ENCODE measurements at regions not wholly inside any gene's neighbourhood (a gene's known extent, or its start where the extent isn't known, plus 50 kb on each side); places are given as distances from the start of the nearest gene placed in this dataset.

DNA sequence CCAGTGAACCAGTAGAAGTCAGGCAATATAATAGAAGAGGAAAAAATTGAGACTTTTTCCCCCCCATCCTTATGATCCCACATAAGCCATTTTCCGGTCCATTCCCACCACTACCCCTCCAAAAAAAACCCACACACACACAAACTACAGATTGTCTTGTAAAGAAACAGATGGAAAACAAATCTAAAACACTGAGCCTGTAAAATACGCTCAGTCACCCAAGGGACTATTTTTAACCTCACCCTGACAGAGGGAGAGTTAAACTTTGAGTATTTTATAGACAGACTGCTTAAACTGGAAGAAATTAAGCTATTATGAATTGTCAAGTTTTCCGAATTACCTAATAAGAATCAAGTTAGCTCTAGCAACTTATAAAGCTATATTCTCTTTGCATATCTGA is 471.8 kb upstream of the C9orf72 start:
- Histone ChIP-seq H3K27me3 (no peaks in the 10 kb centered on the region), H3K4me3 (no peak overlapping the region), H3K4me1 (no peaks in the 10 kb centered on the region), H3K9me3 (no peaks in the 10 kb centered on the region), H3K27ac (replicated peaks in 1 of 4) (no peak overlapping the region), H3K36me3 (no peaks in the 10 kb centered on the region)
- TF ChIP-seq POLR2A (IDR thresholded peaks at IDR 0.05; ENCODE audit: low read depth) (no peak), EP300 (IDR thresholded peaks at IDR 0.05) (no peak), CTCF (IDR thresholded peaks at IDR 0.05) (no peak), POLR2AphosphoS5 (IDR thresholded peaks at IDR 0.05) (no peak)
- DNase-seq (ENCODE audit: extremely low spot score) = no peak
- WGBS = 61% methylated on average over 3 of the region's 3 CpGs
- intact Hi-C loops (cut with DNase I) = no loop called here

DNA sequence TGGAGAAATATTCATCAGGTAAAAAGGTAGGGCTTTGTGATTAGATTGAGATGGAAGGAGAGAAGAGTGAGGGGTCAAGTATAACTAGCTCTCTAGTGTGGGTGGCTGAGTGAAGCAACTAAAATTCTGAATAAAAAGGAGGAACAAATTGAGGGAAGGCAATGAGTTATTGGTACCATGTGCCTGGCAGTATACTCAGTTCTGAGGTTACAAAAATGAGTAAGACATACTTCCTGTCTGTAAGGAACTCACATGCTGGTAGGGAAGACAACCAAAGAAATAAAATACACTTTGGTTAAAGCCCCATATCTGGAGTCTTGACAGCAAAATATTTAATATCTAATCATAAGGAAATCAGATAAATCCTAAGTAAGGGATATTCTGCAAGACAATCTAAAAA is 476.8 kb upstream of the C9orf72 start:
- H3K36me3 ChIP-seq = no peaks in the 10 kb centered on the region
- no peaks in the 10 kb centered on the region for H3K9me3 ChIP-seq
- intact Hi-C loops (cut with DNase I) = no loop called here
- H3K27ac ChIP-seq (replicated peaks in 1 of 4) = no peak overlapping the region
- DNase-seq (ENCODE audit: extremely low spot score) = no peak
- H3K27me3 ChIP-seq = no peaks in the 10 kb centered on the region
- H3K4me1 ChIP-seq = peaks cover 0 to 16% (median 7%) of the 10 kb centered on the region in 4 donors
- H3K4me3 ChIP-seq = no peak overlapping the region
- TF ChIP-seq EP300 (IDR thresholded peaks at IDR 0.05) (no peak), CTCF (IDR thresholded peaks at IDR 0.05) (no peak), POLR2A (IDR thresholded peaks at IDR 0.05; ENCODE audit: low read depth) (no peak), POLR2AphosphoS5 (IDR thresholded peaks at IDR 0.05) (no peak)

GRCh38 chr9:28050941-28051340 is 477.7 kb upstream of the C9orf72 start:
- Histone ChIP-seq H3K36me3 (no peaks in the 10 kb centered on the region), H3K4me1 (peaks cover 0 to 16% (median 7%) of the 10 kb centered on the region in 4 donors), H3K9me3 (no peaks in the 10 kb centered on the region), H3K4me3 (no peak overlapping the region), H3K27me3 (no peaks in the 10 kb centered on the region), H3K27ac (replicated peaks in 1 of 4) (no peak overlapping the region)
- no peak for TF ChIP-seq CTCF (IDR thresholded peaks at IDR 0.05)
- no peak for TF ChIP-seq EP300 (IDR thresholded peaks at IDR 0.05)
- TF ChIP-seq POLR2AphosphoS5 (IDR thresholded peaks at IDR 0.05) = no peak
- TF ChIP-seq POLR2A (IDR thresholded peaks at IDR 0.05; ENCODE audit: low read depth) = no peak
- WGBS = 81% methylated on average over 2 of the region's 2 CpGs
- intact Hi-C loops (cut with DNase I) = no loop called here
- DNase-seq (ENCODE audit: extremely low spot score) = no peak

GRCh38 chr9:28051559-28052503 is 478.6 kb upstream of the C9orf72 start:
- Histone ChIP-seq H3K36me3 (no peaks in the 10 kb centered on the region), H3K27ac (replicated peaks in 1 of 4) (no peak overlapping the region), H3K4me1 (peaks cover 0 to 16% (median 7%) of the 10 kb centered on the region in 4 donors), H3K4me3 (no peak overlapping the region), H3K27me3 (no peaks in the 10 kb centered on the region), H3K9me3 (no peaks in the 10 kb centered on the region)
- DNase-seq (ENCODE audit: extremely low spot score) = no peak
- WGBS = 71% methylated on average over 5 of the region's 5 CpGs
- TF ChIP-seq CTCF (IDR thresholded peaks at IDR 0.05) = no peak
- TF ChIP-seq POLR2A (IDR thresholded peaks at IDR 0.05; ENCODE audit: low read depth) = no peak
- no peak for TF ChIP-seq POLR2AphosphoS5 (IDR thresholded peaks at IDR 0.05)
- intact Hi-C loops (cut with DNase I) = no loop called here

Data from esophagus muscularis mucosa (tissue), 4 donors.